ENCODE measurements at regions not wholly inside any gene's neighbourhood (a gene's known extent, or its start where the extent isn't known, plus 50 kb on each side); places are given as distances from the start of the nearest gene placed in this dataset.

GRCh38 chr5:152051499-152052454, 127.1 kb upstream of the GLRA1 start:
- no peak for TF ChIP-seq YY1 (tag by site-specific recombination; IDR thresholded peaks at IDR 0.05)
- no peak for TF ChIP-seq HOXA7 (CRISPR knock-in tag; IDR thresholded peaks at IDR 0.05; ENCODE audit: borderline replicate concordance)
- no peak for TF ChIP-seq ZNF274 (IDR thresholded peaks at IDR 0.05; ENCODE audit: low read length)
- TF ChIP-seq ZNF274 (tag by site-specific recombination; IDR thresholded peaks at IDR 0.05; ENCODE audit: borderline replicate concordance) = no peak
- TF ChIP-seq CTCF (tag by site-specific recombination; IDR thresholded peaks at IDR 0.05) = no peak
